Gastrocnemius medialis (tissue), 4 donors: ENCODE measurements at regions not wholly inside any gene's neighbourhood (a gene's known extent, or its start where the extent isn't known, plus 50 kb on each side); places are given as distances from the start of the nearest gene placed in this dataset.

Experiments used
- ATAC-seq, 2 donors: fragments of 150-250 bp; one replicate each; pipeline ENCODE4 v1.9.1; 2016
- DNase-seq, 2 donors: peaks; one replicate each; pipeline ENCODE4 v3.0.0-alpha.2; 2019
- H3K27ac ChIP-seq, 4 donors: fragments of 200-600 bp; sonication (generic); 1 replicate in 1 of 4; 2 replicates in 3 of 4; pipeline ENCODE4 v1.5.1; 2016 to 2018; ENCODE audit warnings: mild to moderate bottlenecking in 2 of 4, moderate library complexity in 1 of 4
- H3K27me3 ChIP-seq, 3 donors: fragments of 200-600 bp; sonication (generic) in 2 of 3; 1 replicate in 1 of 3; 2 replicates in 2 of 3; pipeline versions ENCODE4 v1.5.1 to v1.6.0; 2016 to 2019; ENCODE audit warnings: mild to moderate bottlenecking in 1 of 3, moderate library complexity in 1 of 3
- H3K36me3 ChIP-seq, 2 donors: fragments of 200-600 bp; sonication (generic) in 1 of 2; one replicate each; pipeline ENCODE4 v1.5.1; 2017 to 2018
- H3K4me1 ChIP-seq, 2 donors: fragments of 200-600 bp; sonication (generic) in 1 of 2; one replicate each; pipeline ENCODE4 v1.5.1; 2016 to 2017; ENCODE audit warnings: mild to moderate bottlenecking in 2 of 2
- H3K4me3 ChIP-seq, 4 donors: fragments of 200-600 bp; sonication (generic) in 3 of 4; 1 replicate in 1 of 4; 2 replicates in 3 of 4; pipeline ENCODE4 v1.5.1; 2016 to 2019; ENCODE audit warnings: mild to moderate bottlenecking in 2 of 4
- H3K9me3 ChIP-seq, 3 donors: fragments of 200-600 bp; sonication (generic) in 2 of 3; 1 replicate in 1 of 3; 2 replicates in 2 of 3; pipeline ENCODE4 v1.5.1; 2016 to 2019
- POLR2A ChIP-seq, 2 donors: fragments of 450-650 bp; IDR thresholded peaks; one replicate each; pipeline ENCODE4 v1.6.1; 2017; ENCODE audit warnings: antibody characterized with exemption in 2 of 2, mild to moderate bottlenecking in 2 of 2, moderate library complexity in 2 of 2
- in situ Hi-C, 4 donors: fragments of 200-750 bp; cut with MboI; loops; one replicate each; pipeline versions ENCODE4 v1.15.0 to v1.8.0; 2017; ENCODE audit warnings: low sequenced_read_pairs in 4 of 4
- intact Hi-C: fragments of 100-400 bp; cut with DNase I; formaldehyde crosslinking; loops from one replicate; pipeline ENCODE4 v1.15.1; 2023; ENCODE audit warnings: low total_unique reads
- TF ChIP-seq, protein P1 (sequence below), 5 experiments: fragments of 450-650 bp in 3 of 5; fragments of 200-600 bp in 2 of 5; sonication (generic) in 2 of 5; IDR thresholded peaks in 4 of 5; conservative IDR thresholded peaks in 1 of 5; 1 replicate in 4 of 5; 2 replicates in 1 of 5; pipeline ENCODE4 v1.5.1; 2016 to 2019; ENCODE audit warnings: antibody characterized with exemption in 5 of 5, mild to moderate bottlenecking in 3 of 5, moderate library complexity in 3 of 5

DNA sequence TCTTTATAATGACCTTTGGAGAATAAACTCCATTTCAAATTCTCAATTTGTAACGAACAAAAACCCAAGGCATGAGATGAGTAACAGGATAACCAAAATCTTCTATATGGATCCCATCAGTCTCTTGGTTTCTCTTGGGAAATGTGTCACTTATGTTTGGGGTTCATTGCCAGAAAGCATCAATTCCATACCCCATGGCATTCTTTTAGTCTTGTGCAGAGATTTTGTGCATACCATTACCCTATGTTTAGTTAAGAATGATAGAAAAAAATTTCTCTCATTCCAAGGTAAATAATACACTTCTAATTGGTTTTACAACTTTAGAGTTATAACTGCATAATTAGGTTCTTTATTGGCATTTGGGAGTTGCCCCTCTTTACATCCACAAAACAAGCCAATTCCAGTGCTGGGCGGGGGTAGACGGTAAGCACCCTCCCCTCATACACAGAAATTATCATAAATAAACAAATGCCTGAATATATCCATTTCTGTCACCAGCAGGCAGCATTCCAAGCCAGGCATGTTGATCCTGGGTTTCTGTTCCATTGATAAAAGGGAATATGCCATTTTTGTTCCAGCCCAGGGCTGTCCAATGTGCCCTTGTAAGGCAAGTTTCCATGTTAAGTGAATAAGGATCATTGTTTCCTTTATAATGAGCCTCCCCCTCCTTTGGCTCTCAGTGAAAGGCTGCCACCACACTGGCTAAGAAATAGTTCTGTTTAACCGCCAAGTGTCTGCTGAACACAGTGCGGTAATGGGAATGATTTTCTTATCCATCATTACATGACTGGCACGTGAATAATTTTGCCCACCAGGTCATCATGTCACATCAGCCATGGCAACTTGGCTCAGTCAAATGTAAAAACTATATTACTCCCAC is 680.1 kb upstream of the ZEB2 start:
- Histone ChIP-seq H3K36me3 (no peaks in the 10 kb centered on the region), H3K9me3 (no peaks in the 10 kb centered on the region), H3K27me3 (no peaks in the 10 kb centered on the region), H3K4me1 (no peaks in the 10 kb centered on the region), H3K27ac (no peak overlapping the region), H3K4me3 (no peak overlapping the region)
- no peak for ATAC-seq
- in situ Hi-C loops, result loop anchor here in 1 of 4 donors (25.0 kb wide), 1 partner anchor 663 kb away; no protein-coding TSS in a partner anchor
- intact Hi-C loops, result no loop called here
- TF ChIP-seq POLR2A (IDR thresholded peaks at IDR 0.05), result no peak
- TF ChIP-seq, protein P1, sequence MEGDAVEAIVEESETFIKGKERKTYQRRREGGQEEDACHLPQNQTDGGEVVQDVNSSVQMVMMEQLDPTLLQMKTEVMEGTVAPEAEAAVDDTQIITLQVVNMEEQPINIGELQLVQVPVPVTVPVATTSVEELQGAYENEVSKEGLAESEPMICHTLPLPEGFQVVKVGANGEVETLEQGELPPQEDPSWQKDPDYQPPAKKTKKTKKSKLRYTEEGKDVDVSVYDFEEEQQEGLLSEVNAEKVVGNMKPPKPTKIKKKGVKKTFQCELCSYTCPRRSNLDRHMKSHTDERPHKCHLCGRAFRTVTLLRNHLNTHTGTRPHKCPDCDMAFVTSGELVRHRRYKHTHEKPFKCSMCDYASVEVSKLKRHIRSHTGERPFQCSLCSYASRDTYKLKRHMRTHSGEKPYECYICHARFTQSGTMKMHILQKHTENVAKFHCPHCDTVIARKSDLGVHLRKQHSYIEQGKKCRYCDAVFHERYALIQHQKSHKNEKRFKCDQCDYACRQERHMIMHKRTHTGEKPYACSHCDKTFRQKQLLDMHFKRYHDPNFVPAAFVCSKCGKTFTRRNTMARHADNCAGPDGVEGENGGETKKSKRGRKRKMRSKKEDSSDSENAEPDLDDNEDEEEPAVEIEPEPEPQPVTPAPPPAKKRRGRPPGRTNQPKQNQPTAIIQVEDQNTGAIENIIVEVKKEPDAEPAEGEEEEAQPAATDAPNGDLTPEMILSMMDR (IDR thresholded peaks at IDR 0.05 in 4 of 5, conservative IDR thresholded peaks at IDR 0.05 in 1 of 5), result no peak
- no peak for DNase-seq

DNA sequence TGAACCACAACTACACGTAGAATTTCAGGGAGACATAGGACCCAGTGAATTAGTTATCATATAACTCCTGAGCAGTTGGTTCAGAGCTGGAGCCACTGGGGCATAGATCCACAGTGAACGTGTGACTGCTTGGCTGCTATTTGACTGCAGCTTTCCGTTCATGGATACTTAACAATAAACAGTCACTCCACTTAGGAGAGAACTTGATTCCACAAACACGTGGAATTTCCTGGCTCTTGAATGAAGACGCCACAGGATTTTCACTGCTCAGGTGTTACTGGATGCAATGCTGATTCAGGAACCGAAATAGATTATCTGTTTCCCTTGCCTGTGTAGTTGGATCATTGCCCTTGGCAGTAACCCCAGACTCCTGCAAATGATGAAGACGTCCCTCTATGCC is 679.1 kb upstream of the ZEB2 start:
- H3K27me3 ChIP-seq, result no peaks in the 10 kb centered on the region
- intact Hi-C loops (no loop called here), in situ Hi-C loops (loop anchor here in 1 of 4 donors (25.0 kb wide), 1 partner anchor 662 kb away; no protein-coding TSS in a partner anchor)
- TF ChIP-seq, protein P1 (IDR thresholded peaks at IDR 0.05 in 4 of 5, conservative IDR thresholded peaks at IDR 0.05 in 1 of 5), result no peak
- TF ChIP-seq POLR2A (IDR thresholded peaks at IDR 0.05), result no peak
- H3K4me3 ChIP-seq, result no peak overlapping the region
- H3K4me1 ChIP-seq, result no peaks in the 10 kb centered on the region
- ATAC-seq (no peak), DNase-seq (no peak)
- no peak overlapping the region for H3K27ac ChIP-seq
- H3K36me3 ChIP-seq, result no peaks in the 10 kb centered on the region
- no peaks in the 10 kb centered on the region for H3K9me3 ChIP-seq

DNA sequence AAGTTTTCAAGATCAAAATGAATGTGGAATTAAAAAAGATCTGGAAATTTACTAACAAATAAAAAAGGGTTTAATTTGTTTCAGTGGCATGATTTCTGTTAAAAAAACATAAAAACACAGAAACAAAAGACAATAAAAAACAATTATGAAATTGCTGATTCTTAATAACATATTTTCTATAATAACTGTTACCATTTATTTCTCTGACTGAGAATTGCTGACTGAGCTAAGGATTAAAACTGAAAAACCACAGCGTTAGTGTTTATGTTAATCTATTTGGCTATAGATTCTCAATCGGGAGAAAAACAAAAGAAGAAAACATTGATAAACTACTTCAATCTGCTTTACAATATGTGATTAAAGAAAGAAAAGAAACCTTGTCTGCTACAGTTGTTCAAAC is 678.6 kb upstream of the ZEB2 start:
- ATAC-seq, result no peak
- H3K27me3 ChIP-seq, result no peaks in the 10 kb centered on the region
- no peak for DNase-seq
- in situ Hi-C loops, result loop anchor here in 1 of 4 donors (25.0 kb wide), 1 partner anchor 661 kb away; no protein-coding TSS in a partner anchor
- H3K9me3 ChIP-seq, result no peaks in the 10 kb centered on the region
- H3K4me1 ChIP-seq, result no peaks in the 10 kb centered on the region
- intact Hi-C loops, result no loop called here
- H3K27ac ChIP-seq, result no peak overlapping the region
- TF ChIP-seq, protein P1 (IDR thresholded peaks at IDR 0.05 in 4 of 5, conservative IDR thresholded peaks at IDR 0.05 in 1 of 5), result no peak
- no peak for TF ChIP-seq POLR2A (IDR thresholded peaks at IDR 0.05)
- H3K4me3 ChIP-seq, result no peak overlapping the region
- no peaks in the 10 kb centered on the region for H3K36me3 ChIP-seq

DNA sequence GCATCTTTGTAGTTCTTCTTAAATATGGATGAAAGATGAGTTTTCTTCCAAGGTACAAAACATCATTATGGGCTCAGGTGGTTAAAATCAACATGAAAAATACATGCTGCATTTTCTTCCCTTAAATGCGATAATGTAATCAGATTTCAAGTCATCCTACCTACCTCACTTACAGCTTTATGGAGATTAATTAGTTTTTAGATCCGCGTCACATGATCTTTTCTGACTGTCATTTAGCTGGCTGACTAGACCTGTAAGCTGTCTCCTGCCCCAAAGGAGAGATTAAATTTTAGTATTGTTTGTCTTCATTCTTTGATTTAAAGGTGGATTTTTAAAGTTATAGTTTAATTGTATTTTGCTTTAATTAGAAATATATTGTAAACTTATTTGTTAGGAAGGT is 678.0 kb upstream of the ZEB2 start:
- ATAC-seq (no peak), DNase-seq (no peak)
- no peaks in the 10 kb centered on the region for H3K9me3 ChIP-seq
- no peaks in the 10 kb centered on the region for H3K36me3 ChIP-seq
- no peaks in the 10 kb centered on the region for H3K4me1 ChIP-seq
- TF ChIP-seq POLR2A (IDR thresholded peaks at IDR 0.05), result no peak
- TF ChIP-seq, protein P1 (IDR thresholded peaks at IDR 0.05 in 4 of 5, conservative IDR thresholded peaks at IDR 0.05 in 1 of 5), result no peak
- intact Hi-C loops, result no loop called here
- H3K27ac ChIP-seq, result no peak overlapping the region
- in situ Hi-C loops, result loop anchor here in 1 of 4 donors (25.0 kb wide), 1 partner anchor 661 kb away; no protein-coding TSS in a partner anchor
- no peak overlapping the region for H3K4me3 ChIP-seq
- no peaks in the 10 kb centered on the region for H3K27me3 ChIP-seq
